Astrocyte (in vitro differentiated cells and primary cell): ENCODE measurements at regions not wholly inside any gene's neighbourhood (a gene's known extent, or its start where the extent isn't known, plus 50 kb on each side); places are given as distances from the start of the nearest gene placed in this dataset.

Experiments
- DNase-seq: peaks from one replicate; pipeline ENCODE4 v3.0.0-alpha.2; 2010; ENCODE audit warnings: low read depth
- FAIRE-seq: peaks from 2 replicates; lab custom pipeline; 2011; peaks lifted over from hg19 to GRCh38; lab: Jason Lieb, UNC
- H2AFZ ChIP-seq: 2 replicates; pipeline ENCODE4 v1.6.0; 2012; ENCODE audit warnings: low read depth, low read length, inconsistent platforms
- H3K27ac ChIP-seq: 2 replicates; pipeline ENCODE4 v1.5.1; 2011; ENCODE audit warnings: low read depth, low read length, inconsistent platforms
- H3K27me3 ChIP-seq: 2 replicates; pipeline ENCODE4 v1.6.0; 2011; ENCODE audit warnings: low read length, inconsistent platforms; ENCODE audit not compliant: insufficient read depth
- H3K36me3 ChIP-seq: 2 replicates; pipeline ENCODE4 v1.5.1; 2011; ENCODE audit warnings: low read length, inconsistent platforms; ENCODE audit not compliant: insufficient read depth
- H3K4me1 ChIP-seq: 2 replicates; pipeline ENCODE4 v1.5.1; 2011; ENCODE audit warnings: low read length, inconsistent platforms; ENCODE audit not compliant: insufficient read depth
- H3K4me2 ChIP-seq: 2 replicates; pipeline ENCODE4 v1.6.0; 2012; ENCODE audit warnings: low read length, inconsistent platforms
- H3K4me3 ChIP-seq: 2 replicates; pipeline ENCODE4 v1.5.1; 2011; ENCODE audit warnings: low read depth, mild to moderate bottlenecking, low read length, inconsistent platforms; ENCODE audit not compliant: insufficient read depth
- H3K79me2 ChIP-seq: 2 replicates; pipeline ENCODE4 v1.6.0; 2012; ENCODE audit warnings: mild to moderate bottlenecking, low read length, inconsistent platforms; ENCODE audit not compliant: insufficient read depth
- H3K9ac ChIP-seq: 2 replicates; pipeline ENCODE4 v1.6.0; 2012; ENCODE audit warnings: mild to moderate bottlenecking, low read length, inconsistent platforms
- H3K9me3 ChIP-seq: 2 replicates; pipeline ENCODE4 v1.5.1; 2012; ENCODE audit warnings: low read depth, mild to moderate bottlenecking, low read length, inconsistent platforms; ENCODE audit not compliant: insufficient read depth
- H4K20me1 ChIP-seq: 2 replicates; pipeline ENCODE4 v1.6.0; 2012; ENCODE audit warnings: low read length, inconsistent platforms; ENCODE audit not compliant: insufficient read depth
- H3K27ac Mint-ChIP-seq: one replicate; pipeline ENCODE4 v1.8.0; 2021; ENCODE audit warnings: mild to moderate bottlenecking, mixed read lengths; ENCODE audit not compliant: unreplicated experiment
- H3K27me3 Mint-ChIP-seq: one replicate; pipeline ENCODE4 v1.8.0; 2021; ENCODE audit warnings: low read depth, mixed read lengths; ENCODE audit not compliant: unreplicated experiment
- H3K36me3 Mint-ChIP-seq: one replicate; pipeline ENCODE4 v1.8.0; 2021; ENCODE audit warnings: low read depth, mixed read lengths; ENCODE audit not compliant: unreplicated experiment
- H3K4me1 Mint-ChIP-seq: one replicate; pipeline ENCODE4 v1.8.0; 2021; ENCODE audit warnings: low read depth, mixed read lengths; ENCODE audit not compliant: unreplicated experiment
- H3K4me3 Mint-ChIP-seq: one replicate; pipeline ENCODE4 v1.8.0; 2021; ENCODE audit warnings: mild to moderate bottlenecking, moderate library complexity, mixed read lengths; ENCODE audit not compliant: unreplicated experiment
- H3K9me3 Mint-ChIP-seq: one replicate; pipeline ENCODE4 v1.8.0; 2021; ENCODE audit warnings: mild to moderate bottlenecking, mixed read lengths; ENCODE audit not compliant: unreplicated experiment
- EZH2 ChIP-seq: IDR thresholded peaks from 2 replicates; pipeline ENCODE4 v1.6.1; 2012; ENCODE audit warnings: mild to moderate bottlenecking, low read length, inconsistent platforms; ENCODE audit not compliant: insufficient read depth
- TF ChIP-seq, protein P1 (sequence below): IDR thresholded peaks from 2 replicates; pipeline ENCODE4 v1.5.1; 2011; ENCODE audit warnings: low read depth, mild to moderate bottlenecking, inconsistent platforms, low read length, moderate library complexity; ENCODE audit not compliant: insufficient read depth

- H3K4me3 ChIP-seq: no peak overlapping the region
These were observed 123.0 kb downstream of the RPS29 start for GRCh38 chr14:49463146-49463545.

GRCh38 chr14:49461529-49462401 lies 124.4 kb downstream of the RPS29 start:
- Histone ChIP-seq H2AFZ (no peak overlapping the region), H3K27me3 (peaks cover 6% of the 10 kb centered on the region), H3K9ac (no peak overlapping the region), H3K79me2 (no peaks in the 10 kb centered on the region), H3K4me1 (no peaks in the 10 kb centered on the region), H3K27ac (no peak overlapping the region), H3K9me3 (no peaks in the 10 kb centered on the region), H4K20me1 (no peaks in the 10 kb centered on the region), H3K36me3 (no peaks in the 10 kb centered on the region), H3K4me2 (no peak overlapping the region), H3K4me3 (no peak overlapping the region)
- Mint-ChIP-seq H3K4me1 (no peaks in the 10 kb centered on the region), H3K36me3 (no peaks in the 10 kb centered on the region), H3K27ac (no peak overlapping the region), H3K9me3 (no peaks in the 10 kb centered on the region), H3K4me3 (no peak overlapping the region), H3K27me3 (no peaks in the 10 kb centered on the region)
- peak; percentile 62 for DNase-seq
- TF ChIP-seq, protein P1, sequence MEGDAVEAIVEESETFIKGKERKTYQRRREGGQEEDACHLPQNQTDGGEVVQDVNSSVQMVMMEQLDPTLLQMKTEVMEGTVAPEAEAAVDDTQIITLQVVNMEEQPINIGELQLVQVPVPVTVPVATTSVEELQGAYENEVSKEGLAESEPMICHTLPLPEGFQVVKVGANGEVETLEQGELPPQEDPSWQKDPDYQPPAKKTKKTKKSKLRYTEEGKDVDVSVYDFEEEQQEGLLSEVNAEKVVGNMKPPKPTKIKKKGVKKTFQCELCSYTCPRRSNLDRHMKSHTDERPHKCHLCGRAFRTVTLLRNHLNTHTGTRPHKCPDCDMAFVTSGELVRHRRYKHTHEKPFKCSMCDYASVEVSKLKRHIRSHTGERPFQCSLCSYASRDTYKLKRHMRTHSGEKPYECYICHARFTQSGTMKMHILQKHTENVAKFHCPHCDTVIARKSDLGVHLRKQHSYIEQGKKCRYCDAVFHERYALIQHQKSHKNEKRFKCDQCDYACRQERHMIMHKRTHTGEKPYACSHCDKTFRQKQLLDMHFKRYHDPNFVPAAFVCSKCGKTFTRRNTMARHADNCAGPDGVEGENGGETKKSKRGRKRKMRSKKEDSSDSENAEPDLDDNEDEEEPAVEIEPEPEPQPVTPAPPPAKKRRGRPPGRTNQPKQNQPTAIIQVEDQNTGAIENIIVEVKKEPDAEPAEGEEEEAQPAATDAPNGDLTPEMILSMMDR: peak; percentile 72
- TF ChIP-seq EZH2: no peak
- peak; percentile 67 for FAIRE-seq

More at GRCh38 chr14:49463146-49463545, 123.0 kb downstream of the RPS29 start:
- Mint-ChIP-seq H3K9me3 (no peaks in the 10 kb centered on the region), H3K4me1 (no peaks in the 10 kb centered on the region), H3K27ac (no peak overlapping the region), H3K36me3 (no peaks in the 10 kb centered on the region), H3K27me3 (no peaks in the 10 kb centered on the region), H3K4me3 (no peak overlapping the region)
- no peak overlapping the region for H3K27ac ChIP-seq
- no peaks in the 10 kb centered on the region for H3K9me3 ChIP-seq
- H3K4me2 ChIP-seq: no peak overlapping the region
- TF ChIP-seq, protein P1: no peak
- TF ChIP-seq EZH2: no peak
- H2AFZ ChIP-seq: no peak overlapping the region
- no peaks in the 10 kb centered on the region for H3K4me1 ChIP-seq
- no peak for DNase-seq
- H4K20me1 ChIP-seq: no peaks in the 10 kb centered on the region
- peaks cover 6% of the 10 kb centered on the region for H3K27me3 ChIP-seq
- FAIRE-seq: no peak
- no peaks in the 10 kb centered on the region for H3K79me2 ChIP-seq
- H3K9ac ChIP-seq: no peak overlapping the region
- H3K36me3 ChIP-seq: no peaks in the 10 kb centered on the region

- FAIRE-seq (no peak), DNase-seq (no peak)
- no peaks in the 10 kb centered on the region for H3K36me3 ChIP-seq
- no peaks in the 10 kb centered on the region for H3K79me2 ChIP-seq
- H3K27ac ChIP-seq: no peak overlapping the region
- H3K27me3 Mint-ChIP-seq: no peaks in the 10 kb centered on the region
- H3K27me3 ChIP-seq: peaks cover 6% of the 10 kb centered on the region
- H3K27ac Mint-ChIP-seq: no peak overlapping the region
- no peaks in the 10 kb centered on the region for H3K4me1 Mint-ChIP-seq
- no peak overlapping the region for H3K4me3 Mint-ChIP-seq
- H3K9me3 Mint-ChIP-seq: no peaks in the 10 kb centered on the region
- H3K4me3 ChIP-seq: no peak overlapping the region
- H3K9ac ChIP-seq: no peak overlapping the region
- no peaks in the 10 kb centered on the region for H4K20me1 ChIP-seq
- no peaks in the 10 kb centered on the region for H3K4me1 ChIP-seq
- no peak overlapping the region for H2AFZ ChIP-seq
- H3K36me3 Mint-ChIP-seq: no peaks in the 10 kb centered on the region
- H3K4me2 ChIP-seq: no peak overlapping the region
- TF ChIP-seq EZH2: no peak
- TF ChIP-seq, protein P1: no peak
- H3K9me3 ChIP-seq: no peaks in the 10 kb centered on the region
These were observed 125.5 kb downstream of the RPS29 start for GRCh38 chr14:49460662-49461061.
